Mucosa of rectum (tissue), 2 donors: ENCODE measurements at regions not wholly inside any gene's neighbourhood (a gene's known extent, or its start where the extent isn't known, plus 50 kb on each side); places are given as distances from the start of the nearest gene placed in this dataset.
"Not testable (repeated sequence)": the region's sequence is repeated elsewhere in the genome, so short reads cannot be mapped to it uniquely, and the experiment has no call there.

Source experiments
- H3K27ac ChIP-seq, 2 donors: one replicate each; pipeline ENCODE4 v1.7.0; 2013; ENCODE audit warnings: inconsistent platforms in 2 of 2, low read depth in 2 of 2, low read length in 2 of 2
- H3K27me3 ChIP-seq, 2 donors: one replicate each; pipeline ENCODE4 v1.7.0; 2013; ENCODE audit warnings: low read length in 2 of 2; ENCODE audit not compliant: control insufficient read depth in 2 of 2, insufficient read depth in 2 of 2
- H3K36me3 ChIP-seq, 2 donors: one replicate each; pipeline ENCODE4 v1.7.0; 2013; ENCODE audit warnings: low read length in 2 of 2; ENCODE audit not compliant: control insufficient read depth in 2 of 2, insufficient read depth in 2 of 2
- H3K4me1 ChIP-seq, 2 donors: one replicate each; pipeline ENCODE4 v1.7.0; 2013; ENCODE audit warnings: low read length in 2 of 2, mild to moderate bottlenecking in 1 of 2; ENCODE audit not compliant: control insufficient read depth in 2 of 2, insufficient read depth in 2 of 2
- H3K4me3 ChIP-seq, 2 donors: one replicate each; pipeline ENCODE4 v1.7.0; 2013; ENCODE audit warnings: low read length in 2 of 2
- H3K9ac ChIP-seq, 2 donors: one replicate each; pipeline ENCODE4 v1.7.0; 2013; ENCODE audit warnings: low read length in 2 of 2, low read depth in 1 of 2, mild to moderate bottlenecking in 1 of 2
- H3K9me3 ChIP-seq, 2 donors: one replicate each; pipeline ENCODE4 v1.7.0; 2013; ENCODE audit warnings: low read length in 2 of 2; ENCODE audit not compliant: control insufficient read depth in 2 of 2
- donor health status: healthy.
- donor health status: Normal muscosa, but diverticular disease.

- H3K36me3 ChIP-seq: no peaks in the 10 kb centered on the region
- H3K27ac ChIP-seq: no peak overlapping the region
- no peak overlapping the region for H3K9ac ChIP-seq
- H3K27me3 ChIP-seq: no peaks in the 10 kb centered on the region
- no peak overlapping the region for H3K4me3 ChIP-seq
- H3K9me3 ChIP-seq: no peaks in the 10 kb centered on the region
- peaks cover 0 to 2% of the 10 kb centered on the region in 2 donors for H3K4me1 ChIP-seq
Measured at GRCh38 chr17:31798205-31798724, 60.8 kb downstream of the COPRS start.

DNA sequence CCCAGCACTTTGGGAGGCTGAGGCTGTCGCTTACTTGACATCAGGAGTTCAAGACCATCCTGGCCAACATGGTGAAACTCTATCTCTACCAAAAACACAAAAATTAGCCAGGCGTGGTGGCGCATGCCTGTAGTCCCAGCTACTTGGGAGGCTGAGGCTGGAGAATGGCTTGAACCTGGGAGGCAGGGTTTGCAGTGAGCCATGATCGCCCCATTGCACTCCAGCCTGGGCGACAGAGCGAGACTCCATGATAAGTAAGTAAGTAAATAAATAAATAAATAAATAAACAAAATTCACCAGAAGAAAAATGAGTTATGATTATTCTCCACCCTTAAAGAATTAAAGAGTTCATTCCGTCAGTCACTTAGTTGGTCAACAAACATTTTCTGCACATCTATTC, 63.1 kb downstream of the COPRS start:
- not testable (repeated sequence) for H3K9ac ChIP-seq, H3K27me3 ChIP-seq, H3K27ac ChIP-seq, H3K36me3 ChIP-seq, H3K9me3 ChIP-seq, H3K4me3 ChIP-seq, H3K4me1 ChIP-seq

GRCh38 chr17:31794111-31794510, 64.9 kb downstream of the COPRS start:
- Histone ChIP-seq H3K9me3 (no peaks in the 10 kb centered on the region), H3K9ac (no peak overlapping the region), H3K27ac (no peak overlapping the region), H3K4me3 (no peak overlapping the region), H3K36me3 (no peaks in the 10 kb centered on the region), H3K4me1 (no peaks in the 10 kb centered on the region), H3K27me3 (no peaks in the 10 kb centered on the region)

DNA sequence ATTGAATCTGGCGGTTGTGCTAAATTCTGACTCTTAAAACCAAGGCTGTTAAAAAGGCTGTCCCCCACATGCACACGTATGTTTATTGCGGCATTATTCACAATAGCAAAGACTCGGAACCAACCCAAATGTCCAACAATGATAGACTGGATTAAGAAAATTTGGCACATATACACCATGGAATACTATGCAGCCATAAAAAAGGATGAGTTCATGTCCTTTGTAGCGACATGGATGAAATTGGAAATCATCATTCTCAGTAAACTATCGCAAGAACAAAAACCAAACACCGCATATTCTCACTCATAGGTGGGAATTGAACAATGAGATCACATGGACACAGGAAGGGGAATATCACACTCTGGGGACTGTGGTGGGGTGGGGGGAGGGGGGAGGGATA, 65.4 kb downstream of the COPRS start:
- not testable (repeated sequence) for H3K9me3 ChIP-seq, H3K4me1 ChIP-seq, H3K4me3 ChIP-seq, H3K36me3 ChIP-seq, H3K27me3 ChIP-seq, H3K9ac ChIP-seq, H3K27ac ChIP-seq

DNA sequence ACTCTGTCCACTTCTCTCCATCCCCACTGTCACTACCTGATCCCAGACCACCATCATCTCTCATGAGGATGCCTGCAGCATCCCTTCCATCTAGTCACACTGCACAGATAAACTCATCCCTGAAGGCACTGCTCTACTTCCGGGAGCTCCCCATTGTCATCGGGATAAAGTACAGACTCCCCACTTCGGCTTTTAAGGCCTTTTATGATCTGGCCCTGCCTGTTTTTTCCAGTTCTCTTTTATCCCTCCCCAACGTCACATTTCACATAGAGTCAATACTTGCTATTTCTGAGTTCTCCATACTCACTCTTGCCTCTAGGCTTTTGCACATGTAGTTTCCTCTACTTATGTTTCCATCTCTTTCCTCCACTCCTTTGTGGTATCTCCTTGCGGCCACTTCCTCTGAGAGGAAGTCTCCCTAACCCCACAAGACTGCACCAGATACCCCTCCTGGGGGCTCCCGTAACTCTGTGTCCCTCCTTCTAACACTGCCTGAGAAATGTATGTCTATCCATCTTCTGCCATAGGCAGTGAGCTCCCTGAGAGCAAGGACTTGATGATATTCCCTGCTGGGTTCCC, 66.9 kb downstream of the COPRS start:
- Histone ChIP-seq H3K27ac (no peak overlapping the region), H3K4me1 (no peaks in the 10 kb centered on the region), H3K9me3 (no peaks in the 10 kb centered on the region), H3K36me3 (no peaks in the 10 kb centered on the region), H3K4me3 (no peak overlapping the region), H3K9ac (no peak overlapping the region), H3K27me3 (no peaks in the 10 kb centered on the region)

GRCh38 chr17:31789707-31790505, 69.1 kb downstream of the COPRS start:
- Histone ChIP-seq H3K4me3 (no peak overlapping the region), H3K36me3 (no peaks in the 10 kb centered on the region), H3K27me3 (no peaks in the 10 kb centered on the region), H3K9me3 (no peaks in the 10 kb centered on the region), H3K9ac (no peak overlapping the region), H3K4me1 (no peaks in the 10 kb centered on the region), H3K27ac (no peak overlapping the region)

GRCh38 chr17:31788956-31789355, 70.1 kb downstream of the COPRS start:
- Histone ChIP-seq H3K4me3 (no peak overlapping the region), H3K9ac (no peak overlapping the region), H3K27me3 (no peaks in the 10 kb centered on the region), H3K27ac (no peak overlapping the region), H3K9me3 (no peaks in the 10 kb centered on the region), H3K4me1 (no peaks in the 10 kb centered on the region), H3K36me3 (no peaks in the 10 kb centered on the region)

- Histone ChIP-seq H3K27me3 (no peaks in the 10 kb centered on the region), H3K9me3 (no peaks in the 10 kb centered on the region), H3K27ac (no peak overlapping the region)
Measured at GRCh38 chr17:31788571-31788946, 70.5 kb downstream of the COPRS start.

DNA sequence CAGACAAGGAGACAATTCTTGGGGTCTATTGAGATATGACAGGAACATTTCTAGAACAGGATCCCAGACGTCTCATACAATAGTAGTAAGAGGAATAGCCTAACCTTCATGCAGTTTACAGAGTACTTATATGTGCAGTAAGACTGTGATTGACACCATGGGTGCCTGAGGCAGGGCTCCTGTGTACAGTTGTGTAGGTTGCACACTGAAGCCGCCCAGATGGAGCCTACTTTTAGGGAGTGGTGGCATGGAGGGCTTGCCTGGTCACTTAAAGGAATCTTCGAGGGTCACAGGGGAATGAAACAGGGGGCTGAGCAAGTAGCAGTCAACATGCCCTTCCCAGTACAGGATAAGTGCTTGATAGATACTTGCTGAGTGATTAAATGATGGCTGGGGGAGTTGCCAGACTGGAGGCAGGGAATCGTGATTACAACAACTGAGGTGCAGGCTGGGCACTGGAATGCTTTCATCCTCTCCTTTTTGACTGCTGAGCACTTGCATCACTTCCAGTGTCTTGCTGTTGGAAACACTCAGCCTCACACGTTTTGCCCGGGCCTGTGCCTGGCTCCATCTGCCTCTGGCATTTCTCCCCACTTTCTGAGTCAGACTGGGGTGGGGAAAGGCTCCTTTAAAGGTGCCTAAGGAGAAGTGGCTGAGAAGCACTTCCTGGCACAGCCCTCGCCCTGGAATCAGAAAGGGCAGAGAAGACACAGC, 71.0 kb downstream of the COPRS start:
- no peaks in the 10 kb centered on the region for H3K36me3 ChIP-seq
- no peaks in the 10 kb centered on the region for H3K27me3 ChIP-seq
- no peak overlapping the region for H3K27ac ChIP-seq
- H3K9ac ChIP-seq: no peak overlapping the region
- H3K4me1 ChIP-seq: no peaks in the 10 kb centered on the region
- H3K9me3 ChIP-seq: no peaks in the 10 kb centered on the region
- H3K4me3 ChIP-seq: no peak overlapping the region

More at GRCh38 chr17:31788571-31788946, 70.5 kb downstream of the COPRS start:
- Histone ChIP-seq H3K9ac (no peak overlapping the region), H3K4me3 (no peak overlapping the region), H3K4me1 (no peaks in the 10 kb centered on the region), H3K36me3 (no peaks in the 10 kb centered on the region)

DNA sequence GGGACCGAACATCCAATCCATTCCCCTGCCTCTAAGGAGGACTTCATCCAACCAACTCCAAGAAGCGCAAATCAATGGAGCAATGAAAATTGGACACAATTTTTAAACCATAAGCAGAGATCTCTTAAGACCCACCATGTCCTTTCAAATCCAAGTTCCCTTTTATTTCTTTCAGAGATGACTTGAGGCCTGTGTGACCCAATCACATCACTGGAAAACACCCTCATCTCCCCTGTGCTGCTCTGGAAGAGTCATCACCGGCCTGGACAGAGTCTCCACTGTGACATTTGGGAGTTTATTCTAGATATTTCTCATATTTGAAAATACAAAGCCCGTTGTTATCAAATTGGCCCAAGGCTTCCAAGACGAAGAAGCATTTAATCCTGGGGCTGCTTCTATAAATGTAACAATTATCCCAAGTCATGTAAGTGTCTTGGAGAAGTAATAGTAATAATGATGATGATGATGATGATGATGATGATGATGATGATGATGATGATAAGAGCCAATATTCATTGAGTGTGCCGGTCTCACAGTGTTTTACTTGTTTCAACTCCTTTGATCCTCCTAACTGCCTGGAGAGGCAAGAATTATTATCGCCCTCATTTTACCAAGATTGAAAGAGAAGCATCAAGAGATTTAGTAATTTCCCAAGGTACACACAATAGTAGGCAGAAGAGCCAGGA, 72.1 kb downstream of the COPRS start:
- Histone ChIP-seq H3K4me3 (no peak overlapping the region), H3K36me3 (no peaks in the 10 kb centered on the region), H3K27me3 (no peaks in the 10 kb centered on the region), H3K9me3 (no peaks in the 10 kb centered on the region), H3K27ac (no peak overlapping the region), H3K9ac (no peak overlapping the region), H3K4me1 (no peaks in the 10 kb centered on the region)
